Mesenchymal stem cell (in vitro differentiated cells and primary cell): ENCODE measurements at regions not wholly inside any gene's neighbourhood (a gene's known extent, or its start where the extent isn't known, plus 50 kb on each side); places are given as distances from the start of the nearest gene placed in this dataset.
A peak's percentile ranks its signal among the peaks of the same experiment; 100 is the strongest.

Source experiments
- DNase-seq: peaks from one replicate; pipeline ENCODE4 v3.0.0-alpha.2; 2013
- H2AFZ ChIP-seq: one replicate; pipeline ENCODE4 v1.6.1; 2013; ENCODE audit warnings: low read depth, mild to moderate bottlenecking, control low read depth, inconsistent platforms, low read length, moderate library complexity
- H2AK5ac ChIP-seq: 2 replicates; pipeline ENCODE4 v1.6.1; 2013; ENCODE audit warnings: low read length, moderate library complexity, mild to moderate bottlenecking, inconsistent platforms; ENCODE audit not compliant: severe bottlenecking
- H2BK120ac ChIP-seq: one replicate; pipeline ENCODE4 v1.6.1; 2013; ENCODE audit warnings: low read depth, mild to moderate bottlenecking, inconsistent platforms, low read length, moderate library complexity
- H2BK12ac ChIP-seq, 2 experiments: one replicate each; pipeline ENCODE4 v1.6.1; 2013; ENCODE audit warnings: inconsistent platforms in 2 of 2, low read length in 2 of 2, mild to moderate bottlenecking in 2 of 2, moderate library complexity in 2 of 2, control low read depth in 1 of 2
- H2BK15ac ChIP-seq: one replicate; pipeline ENCODE4 v1.6.1; 2013; ENCODE audit warnings: mild to moderate bottlenecking, low read depth, inconsistent platforms; ENCODE audit not compliant: poor library complexity, severe bottlenecking
- H2BK5ac ChIP-seq: 2 replicates; pipeline ENCODE4 v1.6.1; 2013; ENCODE audit warnings: low read depth, mild to moderate bottlenecking, low read length, control low read depth, inconsistent platforms; ENCODE audit not compliant: poor library complexity, severe bottlenecking
- H3K14ac ChIP-seq, 2 experiments: one replicate each; pipeline ENCODE4 v1.6.1; 2013; ENCODE audit warnings: inconsistent platforms in 2 of 2, low read length in 2 of 2, control low read depth in 1 of 2, mild to moderate bottlenecking in 1 of 2, moderate library complexity in 1 of 2
- H3K18ac ChIP-seq, 2 experiments: one replicate each; pipeline ENCODE4 v1.6.1; 2013; ENCODE audit warnings: inconsistent platforms in 2 of 2, low read length in 2 of 2, control low read depth in 1 of 2, low read depth in 1 of 2, mild to moderate bottlenecking in 1 of 2
- H3K23ac ChIP-seq, 2 experiments: one replicate each; pipeline ENCODE4 v1.6.1; 2013; ENCODE audit warnings: inconsistent platforms in 2 of 2, low read length in 2 of 2, mild to moderate bottlenecking in 2 of 2, moderate library complexity in 2 of 2, control low read depth in 1 of 2
- H3K27ac ChIP-seq: 2 replicates; pipeline ENCODE4 v1.5.1; 2013; ENCODE audit warnings: mild to moderate bottlenecking, moderate library complexity, low read length, control low read depth, inconsistent platforms; ENCODE audit not compliant: poor library complexity, severe bottlenecking
- H3K27me3 ChIP-seq, 2 experiments: 2 replicates each; pipeline versions ENCODE4 v1.6.1 to v1.7.0; 2013; ENCODE audit warnings: low read length in 2 of 2, mild to moderate bottlenecking in 2 of 2, moderate library complexity in 2 of 2, control low read depth in 1 of 2, inconsistent platforms in 1 of 2; ENCODE audit not compliant: control insufficient read depth in 1 of 2, insufficient read depth in 1 of 2
- H3K36me3 ChIP-seq, 2 experiments: 2 replicates each; pipeline versions ENCODE4 v1.6.1 to v1.7.0; 2013; ENCODE audit warnings: low read length in 2 of 2, control low read depth in 1 of 2, inconsistent platforms in 1 of 2, low read depth in 1 of 2, mild to moderate bottlenecking in 1 of 2; ENCODE audit not compliant: insufficient read depth in 2 of 2, control insufficient read depth in 1 of 2
- H3K4ac ChIP-seq, 2 experiments: one replicate each; pipeline ENCODE4 v1.6.1; 2013; ENCODE audit warnings: inconsistent platforms in 2 of 2, low read length in 2 of 2, mild to moderate bottlenecking in 2 of 2, moderate library complexity in 2 of 2, control low read depth in 1 of 2, low read depth in 1 of 2
- H3K4me1 ChIP-seq: 2 replicates; pipeline ENCODE4 v1.6.1; 2013; ENCODE audit warnings: low read depth, low read length, control low read depth; ENCODE audit not compliant: control insufficient read depth, insufficient read depth
- H3K4me2 ChIP-seq: 2 replicates; pipeline ENCODE4 v1.6.1; 2013; ENCODE audit warnings: low read length, mild to moderate bottlenecking, inconsistent platforms; ENCODE audit not compliant: poor library complexity, severe bottlenecking
- H3K4me3 ChIP-seq, 2 experiments: 2 replicates each; pipeline versions ENCODE4 v1.5.1 to v1.7.0; 2013; ENCODE audit warnings: low read length in 2 of 2, mild to moderate bottlenecking in 2 of 2, control low read depth in 1 of 2, low read depth in 1 of 2; ENCODE audit not compliant: insufficient read depth in 1 of 2
- H3K79me1 ChIP-seq: replicated peaks from 2 replicates; pipeline ENCODE4 v1.6.1; 2013; ENCODE audit warnings: mild to moderate bottlenecking, control low read depth, low read length, inconsistent platforms; ENCODE audit not compliant: poor library complexity, severe bottlenecking
- H3K9ac ChIP-seq: 2 replicates; pipeline ENCODE4 v1.7.0; 2013; ENCODE audit warnings: mild to moderate bottlenecking, low read length, moderate library complexity
- H3K9me3 ChIP-seq: 2 replicates; pipeline ENCODE4 v1.7.0; 2013; ENCODE audit warnings: mild to moderate bottlenecking, low read length; ENCODE audit not compliant: control insufficient read depth
- H4K8ac ChIP-seq: one replicate; pipeline ENCODE4 v1.6.1; 2013; ENCODE audit warnings: inconsistent platforms, mild to moderate bottlenecking, low read length, moderate library complexity
- H4K91ac ChIP-seq: one replicate; pipeline ENCODE4 v1.6.1; 2013; ENCODE audit warnings: mild to moderate bottlenecking, low read length, inconsistent platforms
- WGBS: methylation state at CpG from one replicate; pipeline ENCODE4 v1.1.7; 2013; ENCODE audit warnings: mixed read lengths; 5-methylcytosine and 5-hydroxymethylcytosine counted together

DNA sequence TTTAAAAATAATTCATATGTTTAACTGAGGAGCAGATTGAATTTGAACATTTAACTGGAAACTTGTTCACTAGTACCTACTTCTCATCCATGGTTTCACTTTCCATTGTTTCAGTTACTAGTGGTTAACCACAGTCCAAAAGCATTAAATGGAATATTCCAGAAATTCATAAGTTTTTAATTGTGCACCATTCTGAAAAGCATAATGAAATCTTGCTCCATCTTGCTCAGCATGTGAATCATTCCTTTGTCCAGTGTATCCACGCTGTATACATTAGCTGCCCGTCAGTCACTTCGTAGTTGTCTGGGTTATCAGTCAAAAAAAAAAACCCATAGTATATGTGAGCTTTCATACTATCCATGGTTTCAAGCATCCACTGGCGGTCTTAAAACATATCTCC lies 217.6 kb downstream of the TPRG1 start:
- no peaks in the 10 kb centered on the region for H3K27me3 ChIP-seq

DNA sequence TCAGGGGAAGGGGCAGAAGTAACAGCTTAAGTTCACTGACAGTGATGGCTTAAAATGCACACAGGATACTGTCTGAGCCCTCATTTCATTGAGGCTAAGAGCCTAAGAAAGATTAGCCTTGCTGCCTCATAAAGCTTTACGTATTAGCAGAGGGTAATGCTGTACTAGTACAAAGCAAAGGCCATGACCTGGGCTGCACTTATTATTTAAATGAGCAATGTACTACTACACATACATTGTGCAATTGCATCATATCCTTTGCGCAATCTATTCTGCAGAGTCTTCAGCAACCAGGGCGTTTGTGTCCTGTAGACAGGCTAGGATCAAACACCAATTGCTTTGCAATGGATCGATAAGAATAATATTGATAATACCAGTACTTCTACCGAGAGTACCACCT lies 221.8 kb downstream of the TPRG1 start:
- Histone ChIP-seq H3K27ac (no peak overlapping the region), H3K36me3 (no peaks in the 10 kb centered on the region), H2BK5ac (no peak overlapping the region), H3K14ac (no peak overlapping the region), H3K79me1 (no peaks in the 10 kb centered on the region), H3K4me1 (no peaks in the 10 kb centered on the region), H3K9ac (no peak overlapping the region), H3K18ac (no peak overlapping the region), H3K4me3 (no peak overlapping the region), H2BK12ac (no peak overlapping the region), H3K4me2 (no peak overlapping the region), H3K9me3 (no peaks in the 10 kb centered on the region), H2BK15ac (no peak overlapping the region), H3K27me3 (no peaks in the 10 kb centered on the region), H3K23ac (no peak overlapping the region), H2BK120ac (no peak overlapping the region), H3K4ac (no peak overlapping the region), H4K8ac (no peak overlapping the region), H4K91ac (no peak overlapping the region), H2AK5ac (no peak overlapping the region), H2AFZ (no peak overlapping the region)
- peak; percentile 58 for DNase-seq
- WGBS, result 77% methylated on average over 5 of the region's 5 CpGs

More for the DNA sequence above, 217.6 kb downstream of the TPRG1 start:
- H2BK15ac ChIP-seq, result no peak overlapping the region
- no peak overlapping the region for H2BK12ac ChIP-seq
- H3K4me2 ChIP-seq, result no peak overlapping the region
- no peak overlapping the region for H2BK120ac ChIP-seq
- no peak overlapping the region for H2AFZ ChIP-seq
- H3K4me1 ChIP-seq, result no peaks in the 10 kb centered on the region
- no peak overlapping the region for H3K23ac ChIP-seq
- H3K27ac ChIP-seq, result no peak overlapping the region
- WGBS, result 96% methylated on average over 4 of the region's 4 CpGs
- H2BK5ac ChIP-seq, result no peak overlapping the region
- no peak overlapping the region for H3K4me3 ChIP-seq
- H3K36me3 ChIP-seq, result no peaks in the 10 kb centered on the region
- H3K14ac ChIP-seq, result no peak overlapping the region
- no peaks in the 10 kb centered on the region for H3K9me3 ChIP-seq
- H3K4ac ChIP-seq, result no peak overlapping the region
- no peak overlapping the region for H4K91ac ChIP-seq
- DNase-seq, result no peak
- H3K79me1 ChIP-seq, result no peaks in the 10 kb centered on the region
- no peak overlapping the region for H4K8ac ChIP-seq
- H3K18ac ChIP-seq, result no peak overlapping the region
- no peak overlapping the region for H2AK5ac ChIP-seq
- no peak overlapping the region for H3K9ac ChIP-seq

DNA sequence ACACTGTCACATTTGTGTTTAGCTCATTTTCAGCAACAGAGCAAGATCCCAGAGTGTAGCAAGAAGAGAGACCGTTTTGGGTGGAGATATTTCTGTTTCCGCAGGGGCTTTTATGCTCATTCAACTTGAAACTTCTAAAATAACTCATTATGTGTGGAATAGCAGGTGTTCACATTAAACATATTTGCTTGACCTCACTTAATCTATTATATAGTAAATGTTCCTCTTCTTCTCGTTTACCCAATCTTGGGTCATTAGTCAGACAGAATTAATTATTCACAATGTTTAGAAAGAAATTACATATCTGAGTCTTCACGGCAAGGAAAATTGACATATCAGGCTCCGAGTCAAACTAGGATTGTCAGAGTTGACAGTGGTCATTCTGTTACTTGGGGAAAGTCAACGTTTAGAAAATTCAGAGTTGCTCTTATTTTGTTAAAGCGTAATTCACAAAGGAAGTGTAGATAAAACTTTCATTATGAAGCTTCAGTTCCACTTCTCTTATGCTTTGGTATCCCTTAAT lies 222.9 kb downstream of the TPRG1 start:
- H3K9ac ChIP-seq, result no peak overlapping the region
- no peak overlapping the region for H2BK12ac ChIP-seq
- DNase-seq, result no peak
- no peaks in the 10 kb centered on the region for H3K27me3 ChIP-seq
- no peak overlapping the region for H3K4me2 ChIP-seq
- H3K4me3 ChIP-seq, result no peak overlapping the region
- H4K8ac ChIP-seq, result no peak overlapping the region
- no peak overlapping the region for H2BK5ac ChIP-seq
- no peaks in the 10 kb centered on the region for H3K4me1 ChIP-seq
- no peak overlapping the region for H2AK5ac ChIP-seq
- WGBS, result 97% methylated on average over 3 of the region's 7 CpGs
- no peak overlapping the region for H3K14ac ChIP-seq
- no peaks in the 10 kb centered on the region for H3K36me3 ChIP-seq
- H4K91ac ChIP-seq, result no peak overlapping the region
- H2BK15ac ChIP-seq, result no peak overlapping the region
- no peak overlapping the region for H3K18ac ChIP-seq
- H3K23ac ChIP-seq, result no peak overlapping the region
- H2AFZ ChIP-seq, result no peak overlapping the region
- no peaks in the 10 kb centered on the region for H3K79me1 ChIP-seq
- H3K9me3 ChIP-seq, result no peaks in the 10 kb centered on the region
- no peak overlapping the region for H3K27ac ChIP-seq
- no peak overlapping the region for H2BK120ac ChIP-seq
- H3K4ac ChIP-seq, result no peak overlapping the region

DNA sequence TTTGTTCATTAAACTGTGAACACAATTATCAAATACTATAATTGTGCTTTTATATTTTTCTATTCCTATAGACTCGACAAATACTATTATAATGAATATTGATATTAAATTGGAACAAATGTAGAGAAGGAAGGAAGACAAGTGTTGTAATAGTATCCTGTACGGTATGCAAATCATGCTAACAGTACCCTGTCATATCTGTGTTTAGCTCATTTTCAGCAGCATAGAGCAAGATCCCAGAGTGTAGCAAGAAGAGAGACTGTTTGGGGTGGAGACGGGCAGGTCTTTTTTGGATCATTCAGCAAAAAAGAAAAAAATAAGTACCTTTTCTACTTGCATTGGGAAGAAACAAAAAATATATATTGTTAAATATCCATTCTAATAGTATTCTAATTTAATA lies 224.1 kb downstream of the TPRG1 start:
- Histone ChIP-seq H2BK5ac (no peak overlapping the region), H3K27me3 (no peaks in the 10 kb centered on the region), H4K91ac (no peak overlapping the region), H2AFZ (no peak overlapping the region), H2BK120ac (no peak overlapping the region), H3K27ac (no peak overlapping the region), H3K36me3 (no peaks in the 10 kb centered on the region), H3K79me1 (no peaks in the 10 kb centered on the region), H2BK15ac (no peak overlapping the region), H3K18ac (no peak overlapping the region), H3K14ac (no peak overlapping the region), H2BK12ac (no peak overlapping the region), H3K4me1 (no peaks in the 10 kb centered on the region), H3K9me3 (no peaks in the 10 kb centered on the region), H3K23ac (no peak overlapping the region), H3K9ac (no peak overlapping the region), H2AK5ac (no peak overlapping the region), H3K4ac (no peak overlapping the region), H4K8ac (no peak overlapping the region), H3K4me2 (no peak overlapping the region), H3K4me3 (no peak overlapping the region)
- 100% methylated on average over 1 of the region's 3 CpGs for WGBS
- no peak for DNase-seq
